Tibial nerve (tissue), 3 donors: ENCODE measurements at regions not wholly inside any gene's neighbourhood (a gene's known extent, or its start where the extent isn't known, plus 50 kb on each side); places are given as distances from the start of the nearest gene placed in this dataset.

ENCODE experiments used
- POLR2A ChIP-seq, 2 donors: fragments of 450-650 bp; IDR thresholded peaks; one replicate each; pipeline ENCODE4 v1.6.1; 2017; ENCODE audit warnings: antibody characterized with exemption in 2 of 2, mild to moderate bottlenecking in 2 of 2, moderate library complexity in 2 of 2
- TF ChIP-seq, protein P1 (sequence below), 5 experiments: fragments of 200-600 bp in 3 of 5; fragments of 450-650 bp in 2 of 5; sonication (generic) in 3 of 5; IDR thresholded peaks; one replicate each; pipeline ENCODE4 v1.5.1; 2016 to 2019; ENCODE audit warnings: antibody characterized with exemption in 5 of 5, mild to moderate bottlenecking in 3 of 5, moderate library complexity in 2 of 5

DNA sequence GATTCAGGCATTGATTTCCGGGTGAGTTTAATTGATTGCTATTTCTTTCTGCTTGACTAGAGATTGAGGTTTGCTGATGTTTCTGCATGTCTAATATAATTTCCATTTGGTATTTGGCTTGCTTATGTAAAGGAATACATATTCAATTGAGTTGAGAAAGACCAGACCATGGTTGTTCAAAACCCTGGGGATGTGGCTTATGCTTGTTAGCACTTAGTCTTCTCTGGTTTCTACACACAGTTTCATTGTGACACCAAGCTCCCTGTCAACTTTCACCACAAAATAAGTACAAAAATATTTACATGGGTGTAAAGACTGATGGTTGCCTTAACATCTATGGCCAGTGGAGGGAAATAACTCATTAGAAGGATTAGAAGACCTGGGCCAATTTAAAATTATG lies 209.6 kb downstream of the CDH26 start:
- TF ChIP-seq, protein P1, sequence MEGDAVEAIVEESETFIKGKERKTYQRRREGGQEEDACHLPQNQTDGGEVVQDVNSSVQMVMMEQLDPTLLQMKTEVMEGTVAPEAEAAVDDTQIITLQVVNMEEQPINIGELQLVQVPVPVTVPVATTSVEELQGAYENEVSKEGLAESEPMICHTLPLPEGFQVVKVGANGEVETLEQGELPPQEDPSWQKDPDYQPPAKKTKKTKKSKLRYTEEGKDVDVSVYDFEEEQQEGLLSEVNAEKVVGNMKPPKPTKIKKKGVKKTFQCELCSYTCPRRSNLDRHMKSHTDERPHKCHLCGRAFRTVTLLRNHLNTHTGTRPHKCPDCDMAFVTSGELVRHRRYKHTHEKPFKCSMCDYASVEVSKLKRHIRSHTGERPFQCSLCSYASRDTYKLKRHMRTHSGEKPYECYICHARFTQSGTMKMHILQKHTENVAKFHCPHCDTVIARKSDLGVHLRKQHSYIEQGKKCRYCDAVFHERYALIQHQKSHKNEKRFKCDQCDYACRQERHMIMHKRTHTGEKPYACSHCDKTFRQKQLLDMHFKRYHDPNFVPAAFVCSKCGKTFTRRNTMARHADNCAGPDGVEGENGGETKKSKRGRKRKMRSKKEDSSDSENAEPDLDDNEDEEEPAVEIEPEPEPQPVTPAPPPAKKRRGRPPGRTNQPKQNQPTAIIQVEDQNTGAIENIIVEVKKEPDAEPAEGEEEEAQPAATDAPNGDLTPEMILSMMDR (IDR thresholded peaks at IDR 0.05) = no peak
- no peak for TF ChIP-seq POLR2A (IDR thresholded peaks at IDR 0.05)
